ENCODE measurements at regions not wholly inside any gene's neighbourhood (a gene's known extent, or its start where the extent isn't known, plus 50 kb on each side); places are given as distances from the start of the nearest gene placed in this dataset.

DNA sequence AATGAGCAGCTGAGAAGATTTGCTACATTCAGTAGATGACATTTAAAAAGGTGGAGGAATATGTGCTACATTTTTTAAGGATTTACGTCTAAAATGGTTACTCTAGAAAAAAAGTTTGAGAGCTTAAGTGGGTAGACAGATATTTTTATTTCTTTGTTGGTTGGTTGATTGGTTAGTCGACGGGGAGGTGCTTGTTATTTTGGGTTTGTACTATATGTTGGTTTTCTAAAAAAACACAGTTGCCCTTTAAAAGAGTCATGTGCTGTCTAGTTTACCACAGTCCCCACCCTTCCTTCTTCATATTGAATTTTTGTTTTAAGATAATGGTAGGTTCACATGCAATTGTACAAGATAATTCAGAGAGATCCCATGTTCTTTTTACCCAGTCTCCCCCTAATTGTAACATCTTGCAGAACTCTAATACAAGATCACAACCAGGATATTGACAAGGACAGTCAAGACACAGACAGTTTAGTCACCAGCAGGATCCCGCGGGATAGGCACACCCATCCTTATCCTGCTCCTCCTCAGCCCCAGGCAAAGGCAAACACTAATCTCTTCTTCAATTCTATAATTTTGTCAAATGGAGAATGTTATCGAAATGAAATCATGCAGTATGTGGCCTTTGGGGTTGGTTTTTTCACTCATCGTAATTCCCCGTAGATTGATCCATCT lies 171.4 kb downstream of the FOXO1 start:
- DNase-seq (ENCODE audit: low read depth, low spot score) (no peak), FAIRE-seq (no peak), ATAC-seq (0 out of 3 replicates have a peak, but pooled peaks have one; percentile 15)
- intact Hi-C loops (cut with micrococcal nuclease; ENCODE audit: unreplicated experiment) (no loop called here), in situ Hi-C loops (cut with MboI) (no loop called here)
- Histone ChIP-seq H2AFZ (ENCODE audit: control insufficient read depth, low read depth, low read length) (no peak overlapping the region), H3K27me3 (replicated peaks in 1 of 2; ENCODE audit: control insufficient read depth in 2 of 2, insufficient read depth in 2 of 2, low read length in 1 of 2) (no peaks in the 10 kb centered on the region), H3K4me3 (no peak overlapping the region), H3K27ac (ENCODE audit: control insufficient read depth, insufficient read depth) (no peak overlapping the region), H3K9ac (ENCODE audit: control insufficient read depth, insufficient read depth, low read length) (no peak overlapping the region), H4K20me1 (ENCODE audit: control insufficient read depth, insufficient read depth) (no peaks in the 10 kb centered on the region), H3K79me2 (ENCODE audit: control insufficient read depth, insufficient read depth, low read length) (no peaks in the 10 kb centered on the region), H3K4me1 (ENCODE audit: control insufficient read depth, insufficient read depth, low read length) (no peaks in the 10 kb centered on the region; the same call in 1 of the 2 replicates), H3K4me2 (ENCODE audit: control insufficient read depth, insufficient read depth) (no peak overlapping the region), H3K36me3 (ENCODE audit: control insufficient read depth in 2 of 2, insufficient read depth in 2 of 2, low read length in 1 of 2) (no peaks in the 10 kb centered on the region), H3K9me3 (replicated peaks; ENCODE audit: control insufficient read depth, insufficient read depth, low read length) (no peaks in the 10 kb centered on the region; the same call in 2 of the 3 replicates)
- BruUV-seq (replicated peaks): no TSS peak
- ChIA-PET SMC1A (ENCODE audit: uncharacterized antibody, unreplicated experiment) (interaction anchor here (1.3 kb wide), 1 partner anchor 8 kb away, joined by 4 read pairs; no protein-coding TSS in a partner anchor), CTCF (interaction anchor here (1.2 kb wide), 1 partner anchor 18 kb away, joined by 3 read pairs; no protein-coding TSS in a partner anchor), POLR2A (no interaction called here), RAD21 (ENCODE audit: unreplicated experiment) (no interaction called here)
- WGBS (ENCODE audit: insufficient coverage, insufficient replicate concordance, low lambda C conversion rate, missing lambda C conversion rate): 54% methylated on average over 8 of the region's 8 CpGs
- TF ChIP-seq ZNF384 (IDR thresholded peaks at IDR 0.05; ENCODE audit: borderline replicate concordance, low read depth, low read length): peak; percentile 43; the same call in 1 of the 2 replicates
- no peak for TF ChIP-seq PAX5 (IDR thresholded peaks at IDR 0.05; ENCODE audit: borderline replicate concordance, low read depth, low read length)

DNA sequence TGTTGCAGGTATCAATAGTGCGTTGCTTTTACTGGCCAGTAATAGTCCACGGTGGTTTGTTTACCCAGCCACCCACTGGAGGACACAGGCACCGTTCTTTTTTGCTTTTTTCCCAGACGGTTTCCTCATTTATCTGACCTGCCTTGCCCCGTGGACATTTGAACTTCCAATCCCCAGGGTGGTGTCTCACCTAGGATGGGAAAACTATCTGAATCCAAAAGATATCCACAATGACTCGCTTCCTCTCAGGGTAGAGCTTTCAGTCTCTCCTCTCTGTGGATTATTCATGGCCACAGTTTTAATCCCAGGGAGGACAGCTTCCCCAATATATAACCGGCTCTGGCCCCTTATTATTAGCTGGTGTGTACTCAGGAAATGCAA lies 170.8 kb downstream of the FOXO1 start:
- Histone ChIP-seq H3K27ac (ENCODE audit: control insufficient read depth, insufficient read depth) (no peak overlapping the region), H2AFZ (ENCODE audit: control insufficient read depth, low read depth, low read length) (no peak overlapping the region), H3K4me1 (ENCODE audit: control insufficient read depth, insufficient read depth, low read length) (no peaks in the 10 kb centered on the region; the same call in 1 of the 2 replicates), H4K20me1 (ENCODE audit: control insufficient read depth, insufficient read depth) (no peaks in the 10 kb centered on the region), H3K79me2 (ENCODE audit: control insufficient read depth, insufficient read depth, low read length) (no peaks in the 10 kb centered on the region), H3K9me3 (replicated peaks; ENCODE audit: control insufficient read depth, insufficient read depth, low read length) (no peaks in the 10 kb centered on the region; the same call in 2 of the 3 replicates), H3K4me3 (no peak overlapping the region), H3K36me3 (ENCODE audit: control insufficient read depth in 2 of 2, insufficient read depth in 2 of 2, low read length in 1 of 2) (no peaks in the 10 kb centered on the region), H3K27me3 (replicated peaks in 1 of 2; ENCODE audit: control insufficient read depth in 2 of 2, insufficient read depth in 2 of 2, low read length in 1 of 2) (no peaks in the 10 kb centered on the region), H3K4me2 (ENCODE audit: control insufficient read depth, insufficient read depth) (no peak overlapping the region), H3K9ac (ENCODE audit: control insufficient read depth, insufficient read depth, low read length) (no peak overlapping the region)
- no peak for ATAC-seq
- no TSS peak for BruUV-seq (replicated peaks)
- 42% methylated on average over 7 of the region's 7 CpGs for WGBS (ENCODE audit: insufficient coverage, insufficient replicate concordance, low lambda C conversion rate, missing lambda C conversion rate)
- intact Hi-C loops (cut with micrococcal nuclease; ENCODE audit: unreplicated experiment): no loop called here
- FAIRE-seq: no peak
- DNase-seq (ENCODE audit: low read depth, low spot score): no peak
- ChIA-PET SMC1A (ENCODE audit: uncharacterized antibody, unreplicated experiment) (no interaction called here), CTCF (no interaction called here), POLR2A (no interaction called here), RAD21 (ENCODE audit: unreplicated experiment) (no interaction called here)
- in situ Hi-C loops (cut with MboI): no loop called here
- TF ChIP-seq, protein P1, sequence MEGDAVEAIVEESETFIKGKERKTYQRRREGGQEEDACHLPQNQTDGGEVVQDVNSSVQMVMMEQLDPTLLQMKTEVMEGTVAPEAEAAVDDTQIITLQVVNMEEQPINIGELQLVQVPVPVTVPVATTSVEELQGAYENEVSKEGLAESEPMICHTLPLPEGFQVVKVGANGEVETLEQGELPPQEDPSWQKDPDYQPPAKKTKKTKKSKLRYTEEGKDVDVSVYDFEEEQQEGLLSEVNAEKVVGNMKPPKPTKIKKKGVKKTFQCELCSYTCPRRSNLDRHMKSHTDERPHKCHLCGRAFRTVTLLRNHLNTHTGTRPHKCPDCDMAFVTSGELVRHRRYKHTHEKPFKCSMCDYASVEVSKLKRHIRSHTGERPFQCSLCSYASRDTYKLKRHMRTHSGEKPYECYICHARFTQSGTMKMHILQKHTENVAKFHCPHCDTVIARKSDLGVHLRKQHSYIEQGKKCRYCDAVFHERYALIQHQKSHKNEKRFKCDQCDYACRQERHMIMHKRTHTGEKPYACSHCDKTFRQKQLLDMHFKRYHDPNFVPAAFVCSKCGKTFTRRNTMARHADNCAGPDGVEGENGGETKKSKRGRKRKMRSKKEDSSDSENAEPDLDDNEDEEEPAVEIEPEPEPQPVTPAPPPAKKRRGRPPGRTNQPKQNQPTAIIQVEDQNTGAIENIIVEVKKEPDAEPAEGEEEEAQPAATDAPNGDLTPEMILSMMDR (IDR thresholded peaks at IDR 0.05 in 2 of 3, conservative IDR thresholded peaks at IDR 0.05 in 1 of 3; ENCODE audit: control insufficient read depth in 2 of 3, extremely low read depth in 1 of 3, insufficient read depth in 1 of 3, low read depth in 3 of 3, low read length in 3 of 3): no peak
- TF ChIP-seq, protein P2, sequence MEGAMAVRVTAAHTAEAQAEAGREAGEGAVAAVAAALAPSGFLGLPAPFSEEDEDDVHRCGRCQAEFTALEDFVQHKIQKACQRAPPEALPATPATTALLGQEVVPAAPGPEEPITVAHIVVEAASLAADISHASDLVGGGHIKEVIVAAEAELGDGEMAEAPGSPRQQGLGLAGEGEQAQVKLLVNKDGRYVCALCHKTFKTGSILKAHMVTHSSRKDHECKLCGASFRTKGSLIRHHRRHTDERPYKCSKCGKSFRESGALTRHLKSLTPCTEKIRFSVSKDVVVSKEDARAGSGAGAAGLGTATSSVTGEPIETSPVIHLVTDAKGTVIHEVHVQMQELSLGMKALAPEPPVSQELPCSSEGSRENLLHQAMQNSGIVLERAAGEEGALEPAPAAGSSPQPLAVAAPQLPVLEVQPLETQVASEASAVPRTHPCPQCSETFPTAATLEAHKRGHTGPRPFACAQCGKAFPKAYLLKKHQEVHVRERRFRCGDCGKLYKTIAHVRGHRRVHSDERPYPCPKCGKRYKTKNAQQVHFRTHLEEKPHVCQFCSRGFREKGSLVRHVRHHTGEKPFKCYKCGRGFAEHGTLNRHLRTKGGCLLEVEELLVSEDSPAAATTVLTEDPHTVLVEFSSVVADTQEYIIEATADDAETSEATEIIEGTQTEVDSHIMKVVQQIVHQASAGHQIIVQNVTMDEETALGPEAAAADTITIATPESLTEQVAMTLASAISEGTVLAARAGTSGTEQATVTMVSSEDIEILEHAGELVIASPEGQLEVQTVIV (IDR thresholded peaks at IDR 0.05; ENCODE audit: borderline replicate concordance, partially characterized antibody): no peak
- TF ChIP-seq, protein P3, sequence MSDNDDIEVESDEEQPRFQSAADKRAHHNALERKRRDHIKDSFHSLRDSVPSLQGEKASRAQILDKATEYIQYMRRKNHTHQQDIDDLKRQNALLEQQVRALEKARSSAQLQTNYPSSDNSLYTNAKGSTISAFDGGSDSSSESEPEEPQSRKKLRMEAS (IDR thresholded peaks at IDR 0.05; ENCODE audit: low read depth, low read length): no peak
- TF ChIP-seq POLR2AphosphoS5 (IDR thresholded peaks at IDR 0.05; ENCODE audit: low read length) (no peak), GATAD2B (conservative IDR thresholded peaks at IDR 0.05; ENCODE audit: low read depth) (no peak), NR2C2 (IDR thresholded peaks at IDR 0.05; ENCODE audit: borderline replicate concordance, control insufficient read depth, insufficient read length, low read depth) (no peak), CBX3 (IDR thresholded peaks at IDR 0.05; ENCODE audit: borderline replicate concordance, low read depth) (no peak), SUZ12 (IDR thresholded peaks at IDR 0.05; ENCODE audit: unreplicated experiment) (no peak)
